Ramos (cell line): ENCODE measurements at regions not wholly inside any gene's neighbourhood (a gene's known extent, or its start where the extent isn't known, plus 50 kb on each side); places are given as distances from the start of the nearest gene placed in this dataset.

Experiments used
- in situ Hi-C: fragments of 300-500 bp; cut with MboI; formaldehyde crosslinking; loops from one replicate; pipeline ENCODE4 v1.14.3; 2022; ENCODE audit warnings: low sequenced_read_pairs; ENCODE audit not compliant: unreplicated experiment

DNA sequence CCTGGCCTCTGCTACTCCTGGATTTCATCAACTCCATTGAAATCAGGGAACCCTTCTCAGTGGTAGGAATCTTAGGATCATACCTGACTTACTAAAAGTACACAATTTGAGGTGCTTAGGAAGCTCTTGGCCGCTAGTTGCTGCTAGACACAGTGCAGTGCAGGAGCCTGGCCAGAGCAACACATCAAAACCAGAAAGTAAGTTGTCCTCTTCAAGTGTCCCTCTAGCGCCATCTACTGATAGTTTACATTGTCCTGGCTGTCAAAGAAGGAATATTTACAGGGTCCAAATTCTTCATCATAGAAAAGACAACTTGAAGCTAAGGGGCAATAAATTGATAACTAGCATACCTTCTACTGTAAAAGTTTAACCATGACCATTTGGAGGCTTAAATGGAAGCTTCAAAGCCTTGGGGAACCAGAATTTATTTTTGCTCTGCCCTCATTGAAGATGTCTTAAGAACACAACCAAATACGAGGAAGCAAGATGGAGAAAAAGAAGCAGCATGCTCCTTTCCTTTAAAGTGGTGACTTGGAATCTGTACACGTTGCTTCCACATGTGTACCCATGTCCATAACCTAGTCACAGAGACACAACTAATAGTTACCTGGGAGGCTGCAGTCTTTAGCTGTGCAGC lies 889.1 kb upstream of the GCFC2 start:
- in situ Hi-C loops: loop anchor here (25.0 kb wide), 2 partner anchors 413 to 813 kb away; no protein-coding TSS in a partner anchor

DNA sequence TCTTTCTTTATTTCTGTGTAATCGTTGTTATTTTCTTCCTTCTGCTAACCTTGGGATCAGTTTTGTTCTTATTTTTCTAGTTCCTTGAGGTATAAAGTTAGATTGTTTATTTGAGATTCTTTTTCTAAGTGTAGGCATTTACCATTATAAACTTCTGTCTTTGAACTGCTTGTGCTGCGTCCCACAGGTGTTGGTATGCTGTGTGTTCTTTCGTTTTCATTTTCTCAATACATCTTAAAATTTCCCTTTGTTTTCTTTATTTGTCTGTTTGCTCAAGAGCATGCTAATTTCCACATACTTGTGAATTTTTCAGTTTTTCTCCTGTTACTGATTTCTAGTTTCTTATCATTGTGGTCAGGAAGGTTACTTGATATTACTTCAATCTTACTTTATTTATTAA lies 873.8 kb upstream of the GCFC2 start:
- in situ Hi-C loops: loop anchor here (25.0 kb wide), 2 partner anchors 397 to 797 kb away; no protein-coding TSS in a partner anchor

DNA sequence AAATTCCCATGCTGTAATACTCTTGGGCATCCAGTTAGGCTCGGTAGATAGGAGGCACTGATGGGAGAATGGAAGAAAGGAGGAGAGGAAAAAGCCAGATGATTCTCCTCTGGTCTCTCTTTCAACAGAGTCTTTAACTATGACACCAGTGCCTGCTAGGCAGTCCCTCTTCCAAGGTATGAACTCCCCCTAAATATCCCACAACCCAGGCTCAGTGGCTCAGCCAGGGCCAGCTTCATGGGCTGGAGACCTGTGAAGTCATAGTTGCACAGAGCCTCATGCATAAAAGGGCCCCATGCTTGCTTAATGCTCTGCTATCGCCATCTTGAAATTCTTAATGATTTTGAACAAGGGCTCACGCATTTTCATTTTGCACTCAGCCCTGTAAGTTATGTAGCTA lies 869.2 kb upstream of the GCFC2 start:
- in situ Hi-C loops: loop anchor here (25.0 kb wide), 2 partner anchors 393 to 793 kb away; no protein-coding TSS in a partner anchor

DNA sequence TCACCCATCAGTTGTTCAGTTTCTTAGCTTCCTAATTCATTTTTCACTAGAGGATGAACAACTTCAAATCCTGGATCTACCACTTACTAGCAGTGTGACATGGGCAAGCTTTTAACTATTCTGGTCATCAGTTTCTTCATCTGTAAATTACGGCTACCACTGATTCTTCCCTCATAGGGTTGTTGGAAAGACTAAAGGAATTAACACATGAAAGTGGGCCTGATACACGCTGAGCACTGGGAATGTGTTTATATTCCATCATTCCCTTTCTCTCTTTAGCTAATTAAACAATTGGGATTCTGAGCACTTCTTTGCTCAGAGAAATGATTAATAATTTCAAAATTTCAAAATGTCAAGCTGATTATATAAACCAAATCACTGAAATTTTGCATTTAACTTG lies 862.3 kb upstream of the GCFC2 start:
- in situ Hi-C loops: no loop called here

DNA sequence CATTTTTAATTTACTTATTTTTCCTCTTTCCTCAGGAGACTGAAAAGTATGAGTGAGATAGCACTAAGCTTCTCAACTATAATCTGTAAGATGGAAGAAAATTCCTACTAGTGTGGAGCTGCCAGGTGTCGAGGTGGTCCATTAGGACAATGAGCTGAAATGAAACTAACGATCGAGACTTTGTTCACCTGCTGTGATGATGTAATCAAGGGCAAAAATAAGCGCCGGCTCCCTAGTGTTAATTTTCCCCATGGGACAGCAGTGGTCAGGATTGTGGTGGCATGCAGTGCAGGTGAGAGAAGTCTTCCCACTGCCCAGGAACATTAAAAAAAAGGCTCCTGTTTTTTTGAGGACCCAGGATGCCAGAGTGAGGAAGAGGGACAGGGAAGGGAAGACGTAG lies 859.1 kb upstream of the GCFC2 start:
- in situ Hi-C loops: no loop called here

DNA sequence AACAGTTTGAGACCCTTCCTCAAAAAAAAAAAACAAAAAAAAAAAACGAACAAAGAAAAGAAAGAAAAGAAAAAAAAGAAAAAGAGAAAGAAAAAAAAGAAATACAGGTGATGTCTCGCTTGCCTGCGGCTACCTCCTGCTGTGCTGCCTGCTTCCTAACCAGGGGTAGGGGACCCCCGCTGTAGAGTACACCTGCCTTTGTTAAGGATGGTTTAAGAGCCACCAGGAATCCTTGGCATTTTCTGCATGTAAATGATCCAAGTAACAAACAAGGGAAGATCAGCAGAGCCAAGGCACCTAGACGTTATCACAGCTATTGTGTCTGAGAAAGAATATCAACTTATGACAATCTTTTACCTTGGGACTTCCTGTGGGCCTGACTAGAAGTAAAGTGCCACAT lies 856.8 kb upstream of the GCFC2 start:
- in situ Hi-C loops: no loop called here

DNA sequence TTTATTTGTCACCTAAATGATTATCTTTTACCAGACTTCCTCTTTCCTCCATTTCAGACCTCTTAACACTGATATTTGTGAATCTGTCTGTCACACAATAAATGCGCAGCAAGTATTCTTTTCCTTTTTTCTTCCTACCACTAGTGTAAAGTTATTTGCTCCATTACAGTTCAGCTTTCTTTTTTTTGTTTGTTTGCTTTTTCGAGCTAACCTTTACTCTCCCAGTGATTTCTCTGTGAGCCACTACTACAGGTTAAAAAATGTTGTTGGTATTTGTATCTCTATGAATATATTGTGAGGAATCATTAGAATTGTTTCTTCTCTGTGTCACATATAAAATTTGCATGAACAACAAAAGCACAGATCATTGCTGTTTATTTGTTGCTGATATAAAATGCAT lies 854.0 kb upstream of the GCFC2 start:
- in situ Hi-C loops: no loop called here

DNA sequence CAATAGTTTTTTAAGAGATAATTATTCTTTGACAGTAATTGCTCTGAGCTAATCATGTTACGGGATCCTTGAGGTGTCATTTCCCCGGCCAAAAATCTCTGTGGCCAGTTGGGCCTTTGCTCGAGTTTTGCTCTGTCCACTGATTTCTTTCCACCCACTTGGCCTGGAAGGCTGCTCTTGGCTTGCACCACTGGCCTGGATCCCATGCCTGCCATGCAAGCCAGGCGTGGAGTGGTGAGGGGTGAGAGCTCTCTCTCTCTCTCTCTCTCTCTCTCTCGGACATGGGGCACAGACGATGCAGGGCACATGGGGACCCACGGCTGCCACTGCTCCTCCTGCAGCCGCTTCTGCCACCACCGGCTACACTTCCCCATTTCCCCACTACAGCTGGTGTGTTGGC lies 853.0 kb upstream of the GCFC2 start:
- in situ Hi-C loops: no loop called here

DNA sequence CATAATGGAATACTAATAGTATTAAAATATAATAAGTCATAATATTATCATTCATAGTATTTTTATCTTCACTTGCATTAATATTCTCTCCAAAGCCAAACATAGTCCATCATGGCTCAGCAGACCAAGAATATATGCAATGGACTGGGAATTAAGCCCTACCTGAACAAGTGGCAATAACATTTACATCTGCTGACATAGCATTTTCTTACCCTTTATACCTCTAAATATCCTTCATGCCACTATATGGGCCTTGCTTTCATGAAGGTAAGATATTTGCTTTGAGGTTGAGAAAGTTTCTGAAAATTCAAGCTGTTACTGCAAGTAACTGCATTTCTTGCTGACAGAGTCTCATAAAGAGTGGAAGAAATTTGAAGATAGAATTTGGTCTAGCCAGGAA lies 847.4 kb upstream of the GCFC2 start:
- in situ Hi-C loops: no loop called here

DNA sequence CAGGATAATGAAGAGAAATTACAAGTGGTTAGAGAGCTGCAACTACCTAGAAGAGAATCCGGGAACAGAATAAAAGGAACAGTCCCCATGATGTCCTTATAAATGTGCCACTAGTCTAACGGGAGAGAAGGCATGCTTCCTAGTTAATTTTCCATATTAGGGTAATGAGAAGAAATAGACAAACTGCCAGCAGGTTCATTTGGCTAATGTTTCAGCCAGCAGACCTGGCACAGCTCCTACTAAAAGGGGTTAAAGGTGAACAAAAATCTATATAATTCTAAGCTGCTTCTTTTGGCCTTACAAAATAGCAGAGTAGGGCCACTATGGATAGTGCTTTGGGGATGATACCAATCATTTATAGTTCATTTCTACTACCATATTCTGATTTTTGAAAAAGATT lies 845.3 kb upstream of the GCFC2 start:
- in situ Hi-C loops: no loop called here

DNA sequence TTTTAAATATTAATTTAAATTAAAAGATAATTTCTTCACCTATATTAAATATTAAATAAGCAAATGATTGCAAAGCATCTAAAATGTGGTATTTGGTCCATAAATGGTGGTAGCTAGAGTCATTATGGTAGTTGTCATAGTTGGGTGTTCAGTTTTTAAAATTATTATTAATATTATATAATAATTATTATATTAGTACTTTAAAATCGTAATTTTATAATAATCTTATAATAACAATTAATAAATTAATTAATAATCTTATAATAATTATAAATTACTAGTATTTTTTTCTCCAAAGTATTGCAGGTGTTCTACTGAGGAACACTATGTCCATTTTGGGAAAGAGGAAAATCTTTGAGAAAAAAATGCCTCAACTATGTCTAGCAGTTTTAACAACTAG lies 835.5 kb upstream of the GCFC2 start:
- in situ Hi-C loops: no loop called here

DNA sequence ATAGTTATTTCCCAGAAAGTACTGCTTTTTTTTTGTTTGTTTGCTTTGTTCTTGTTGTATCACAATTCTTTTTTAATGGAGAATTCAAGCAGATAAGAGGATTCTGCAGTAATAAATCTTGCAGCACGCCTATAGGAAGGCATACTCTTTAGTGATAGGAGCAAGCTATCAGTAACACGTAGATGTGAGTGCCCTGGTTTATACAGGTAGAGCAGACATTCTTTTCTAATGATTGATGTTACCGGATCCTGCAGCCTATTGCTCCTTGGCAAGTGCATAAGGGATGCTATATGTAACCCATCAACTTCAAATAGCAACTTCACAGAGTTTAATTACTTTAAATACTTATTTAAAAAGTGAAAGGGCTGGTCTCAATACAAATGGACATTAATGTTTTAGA lies 834.2 kb upstream of the GCFC2 start:
- in situ Hi-C loops: no loop called here

DNA sequence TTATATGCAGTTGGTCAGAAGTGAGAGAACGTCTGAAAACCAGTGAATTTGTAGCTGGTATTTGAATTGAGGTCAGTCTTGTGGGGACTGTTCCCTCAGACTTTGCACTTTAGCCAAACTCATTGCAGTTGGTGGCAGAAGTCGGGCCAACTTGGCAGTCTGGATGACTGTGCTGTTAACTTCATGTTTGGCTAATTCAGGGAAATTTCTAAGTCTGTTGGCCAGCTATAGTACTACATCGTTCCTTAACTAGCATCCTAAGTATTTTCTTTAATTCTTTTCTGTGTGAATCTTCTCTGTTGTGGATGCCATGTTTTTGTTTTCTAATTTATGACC lies 806.8 kb upstream of the GCFC2 start:
- in situ Hi-C loops: no loop called here

DNA sequence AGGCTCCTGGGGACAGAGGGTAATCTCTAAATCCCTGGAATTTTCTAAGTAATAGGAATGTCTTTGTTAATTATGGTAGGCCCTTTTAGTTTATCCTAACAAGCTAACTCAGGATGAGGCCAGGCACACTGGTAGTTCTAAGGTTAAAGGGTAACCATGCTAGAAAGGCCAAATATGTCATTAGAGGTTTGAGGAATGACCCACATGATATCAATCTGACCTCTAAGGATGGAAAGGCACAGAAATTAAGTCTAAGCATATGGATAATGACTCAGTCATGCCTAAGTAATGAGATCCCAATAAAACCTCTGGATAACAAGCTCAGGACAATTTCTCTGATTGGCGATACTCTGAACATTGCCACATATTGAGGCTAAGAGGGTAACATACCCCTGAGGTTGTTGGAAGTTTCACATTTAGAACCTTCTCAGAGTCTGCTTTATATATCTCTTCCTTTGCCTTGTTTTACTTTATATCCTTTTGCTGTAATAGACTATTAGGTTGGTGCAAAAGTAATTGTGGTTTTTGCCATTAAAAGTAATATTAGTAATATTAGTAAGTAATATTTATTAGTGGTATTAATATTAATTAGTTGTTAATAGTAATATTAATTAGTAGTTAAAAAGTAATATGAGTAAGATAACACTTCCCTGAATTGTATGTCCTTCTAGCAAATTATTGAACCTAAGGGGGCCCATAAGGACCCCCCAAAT lies 806.3 kb upstream of the GCFC2 start:
- in situ Hi-C loops: no loop called here

DNA sequence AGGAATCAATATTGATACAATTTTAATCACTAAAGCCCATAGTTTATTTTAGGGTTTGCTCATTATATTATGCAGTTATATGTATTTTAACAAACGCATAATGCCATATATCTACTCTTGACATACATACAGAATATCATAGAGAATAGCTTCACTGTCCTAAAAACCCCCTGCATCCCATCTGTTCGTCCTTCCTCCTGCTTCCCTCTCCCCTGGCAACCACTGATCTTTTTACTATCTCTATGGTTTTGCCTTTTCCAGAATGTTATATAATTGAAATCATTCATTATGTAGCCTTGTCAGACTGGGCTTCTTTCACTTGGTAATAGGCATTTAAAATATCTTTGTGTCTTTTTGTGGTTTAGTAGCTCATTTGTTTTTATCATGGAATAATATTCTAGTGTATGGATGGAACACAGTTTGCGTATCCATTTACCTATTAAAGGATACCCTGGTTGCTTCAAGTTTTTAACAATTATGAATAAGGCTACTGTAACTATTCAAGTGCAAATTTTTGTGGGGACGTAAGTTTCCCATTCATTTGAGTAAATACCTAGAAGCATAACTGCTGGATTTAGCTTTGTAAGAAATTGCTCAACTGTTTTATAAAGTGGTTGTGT lies 801.6 kb upstream of the GCFC2 start:
- in situ Hi-C loops: no loop called here

DNA sequence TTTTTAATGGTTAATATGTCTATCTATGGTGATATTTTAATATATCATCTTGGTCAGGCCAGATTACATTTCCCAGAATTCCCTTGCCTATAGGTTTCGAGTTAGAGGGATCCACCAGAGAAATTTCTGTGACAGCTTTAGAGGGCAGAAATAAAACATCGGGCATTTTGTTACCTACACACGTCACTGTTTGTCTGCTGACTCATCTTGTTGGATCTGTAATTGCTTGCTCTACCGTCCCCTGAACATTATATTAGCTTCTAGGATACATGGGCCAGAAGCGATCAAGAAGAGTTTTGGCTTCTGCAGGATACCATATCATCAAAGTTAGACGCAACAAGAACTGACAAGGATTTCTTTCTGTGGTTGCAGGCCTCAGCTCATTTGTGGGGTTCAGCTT lies 795.8 kb upstream of the GCFC2 start:
- in situ Hi-C loops: no loop called here

DNA sequence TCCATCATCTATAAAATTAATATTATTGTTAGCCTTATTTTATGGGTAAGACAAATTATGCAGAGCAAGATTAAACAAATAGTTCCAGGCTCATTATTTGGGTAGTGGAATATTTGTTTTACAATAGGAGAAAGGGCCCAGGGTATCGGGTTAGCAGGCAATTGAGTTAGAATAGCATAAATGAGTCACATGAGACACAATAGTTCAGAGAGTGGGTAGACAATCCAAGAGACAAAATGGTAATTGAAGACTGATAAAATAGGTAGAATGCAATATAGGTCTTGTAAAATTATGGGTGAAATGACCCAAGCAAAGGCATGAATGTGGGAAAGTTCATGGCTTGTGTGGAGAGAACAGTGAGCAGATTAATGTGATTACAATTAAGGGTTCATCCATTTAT lies 790.9 kb upstream of the GCFC2 start:
- in situ Hi-C loops: no loop called here

DNA sequence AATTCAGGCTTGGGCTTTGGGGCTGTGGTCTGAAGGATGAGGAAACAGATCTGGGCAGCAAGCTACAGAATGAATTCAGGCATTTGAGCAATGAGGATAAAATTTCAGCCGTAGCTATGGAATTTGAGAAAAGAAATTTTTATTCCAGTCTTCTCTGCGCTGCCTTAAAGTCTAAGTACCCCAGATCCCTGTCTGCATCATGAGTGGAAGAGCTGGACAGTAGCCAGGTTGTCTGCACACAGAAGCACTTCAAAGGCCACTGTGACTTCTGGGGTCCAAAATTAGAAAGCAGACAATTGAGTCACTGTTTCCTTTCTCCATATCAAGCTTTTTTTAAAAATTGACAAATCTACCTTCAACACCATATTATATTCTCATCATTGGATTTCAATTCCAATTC lies 787.6 kb upstream of the GCFC2 start:
- in situ Hi-C loops: no loop called here

DNA sequence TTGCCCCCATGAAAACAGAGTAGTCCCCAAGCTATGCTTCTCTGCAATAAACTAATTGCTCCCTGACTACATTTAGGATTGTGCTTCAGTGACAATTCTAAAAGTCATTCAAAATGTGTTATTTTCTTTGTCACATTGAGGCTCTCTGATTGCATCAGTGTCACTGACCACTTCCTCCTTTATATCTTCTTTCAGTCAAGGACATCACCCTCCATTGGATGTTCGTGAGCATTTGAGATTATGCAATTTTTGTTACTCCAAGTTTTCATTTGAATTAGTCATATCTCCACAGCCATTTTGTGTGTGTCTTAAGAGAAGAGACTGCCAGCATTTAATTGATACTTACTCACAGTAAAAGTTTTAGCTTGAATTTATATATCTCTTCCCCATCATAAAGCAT lies 780.8 kb upstream of the GCFC2 start:
- in situ Hi-C loops: no loop called here

DNA sequence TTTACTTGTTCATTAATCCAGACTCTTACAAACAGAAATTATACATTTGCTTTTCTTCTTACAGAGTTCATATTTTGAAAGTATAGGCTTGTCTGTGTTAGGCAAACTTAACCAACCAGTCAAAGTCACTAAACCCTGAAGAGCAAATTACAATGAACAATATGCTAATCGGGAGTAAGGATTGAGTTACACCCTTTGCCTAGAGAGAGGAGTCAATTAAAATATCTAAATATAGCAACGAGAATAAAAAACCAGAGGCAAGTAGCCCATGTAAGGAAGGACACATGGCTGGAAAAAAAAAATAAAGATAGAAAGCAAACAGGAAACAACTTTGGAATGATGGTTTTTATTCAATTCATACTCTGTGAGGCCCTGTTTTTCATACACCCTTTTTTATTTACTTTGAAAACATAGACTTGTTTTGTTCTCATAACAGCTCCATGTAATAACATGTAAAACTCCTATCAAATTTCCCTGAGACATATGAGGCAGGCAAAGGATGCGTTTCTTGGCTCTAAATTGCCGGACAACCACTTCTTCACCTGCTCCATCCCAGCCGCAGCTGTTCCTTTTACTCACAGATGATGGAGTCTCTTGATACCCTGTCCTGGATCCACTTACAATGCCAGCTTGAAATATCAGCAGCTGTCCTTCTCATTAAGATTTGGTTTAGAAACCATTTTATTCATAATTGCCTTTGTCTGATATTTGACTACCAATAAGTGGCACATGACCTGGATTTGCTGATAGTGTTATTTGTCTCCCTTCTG lies 767.7 kb upstream of the GCFC2 start:
- in situ Hi-C loops: no loop called here

DNA sequence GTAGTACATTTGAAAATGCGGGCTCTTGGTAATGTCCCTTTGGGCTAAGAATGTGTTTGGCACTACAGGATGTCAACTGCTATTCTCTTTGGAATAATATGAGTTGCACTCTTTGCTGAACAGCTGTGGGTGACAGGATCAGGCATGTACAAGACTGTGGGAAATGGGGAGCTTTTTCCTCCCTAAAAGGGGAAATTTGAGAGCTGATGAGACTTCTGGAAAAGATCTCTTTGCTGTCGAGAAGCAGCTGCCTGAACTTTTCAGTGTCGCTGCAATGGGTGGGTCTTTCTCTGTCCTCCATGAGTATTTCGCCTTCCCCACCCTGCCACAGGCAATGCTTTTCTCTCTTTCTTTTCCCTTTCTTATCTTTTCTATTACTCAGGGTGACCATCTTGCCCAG lies 762.2 kb upstream of the GCFC2 start:
- in situ Hi-C loops: no loop called here
